IMR-90 (cell line): ENCODE measurements at regions not wholly inside any gene's neighbourhood (a gene's known extent, or its start where the extent isn't known, plus 50 kb on each side); places are given as distances from the start of the nearest gene placed in this dataset.

Source experiments
- ATAC-seq: fragments of 200-7000 bp; cut with Tn5 transposase; 2 replicates; pipeline ENCODE4 v1.9.1; 2020; ENCODE audit warnings: low read depth, mild to moderate bottlenecking, moderate library complexity
- BruUV-seq: library from RNA; stranded (reverse); fragments of 400-500 nt; replicated peaks from 2 replicates; lab custom pipeline; 2021; lab: Mats Ljungman, UMichigan
- CTCF ChIA-PET: fragments of 300-600 bp; formaldehyde crosslinking; extraction: SDS; loops from one replicate; lab custom pipeline; 2021; ENCODE audit warnings: antibody characterized with exemption; lab: Yijun Ruan, JAX
- POLR2A ChIA-PET: fragments of 300-600 bp; sonication (Branson Sonifier 250); formaldehyde crosslinking; loops from one replicate; lab custom pipeline; 2022; ENCODE audit warnings: antibody characterized with exemption; ENCODE audit not compliant: unreplicated experiment; lab: Charles Lee
- DNase-seq: peaks from one replicate; pipeline ENCODE4 v3.0.0; 2013
- H2AFZ ChIP-seq: replicated peaks from 2 replicates; pipeline ENCODE3; 2013; ENCODE audit warnings: low read length, mild to moderate bottlenecking; ENCODE audit not compliant: poor library complexity
- H2AK5ac ChIP-seq: 2 replicates; pipeline ENCODE4 v1.6.1; 2013; ENCODE audit warnings: low read depth, low read length, inconsistent platforms
- H2AK9ac ChIP-seq: replicated peaks from 2 replicates; pipeline ENCODE3; 2013; ENCODE audit warnings: mild to moderate bottlenecking, low read depth, low read length, moderate library complexity; ENCODE audit not compliant: poor library complexity
- H2BK120ac ChIP-seq: 2 replicates; pipeline ENCODE4 v1.6.1; 2013; ENCODE audit warnings: low read depth, low read length, inconsistent platforms
- H2BK15ac ChIP-seq: 3 replicates; pipeline ENCODE4 v1.6.1; 2013; ENCODE audit warnings: low read depth, low read length, inconsistent platforms
- H2BK20ac ChIP-seq: 2 replicates; pipeline ENCODE4 v1.6.1; 2013; ENCODE audit warnings: low read depth, mild to moderate bottlenecking, inconsistent platforms, low read length, moderate library complexity
- H2BK5ac ChIP-seq: 2 replicates; pipeline ENCODE4 v1.6.1; 2013; ENCODE audit warnings: mild to moderate bottlenecking, low read depth, low read length, inconsistent platforms; ENCODE audit not compliant: poor library complexity, severe bottlenecking
- H3K14ac ChIP-seq: replicated peaks from 2 replicates; pipeline ENCODE4 v1.6.1; 2013; ENCODE audit warnings: low read depth, low read length, inconsistent platforms
- H3K18ac ChIP-seq: 2 replicates; pipeline ENCODE4 v1.6.1; 2013; ENCODE audit warnings: low read depth, low read length, control low read depth
- H3K23ac ChIP-seq: 2 replicates; pipeline ENCODE4 v1.6.1; 2013; ENCODE audit warnings: low read depth, low read length, inconsistent platforms
- H3K27ac ChIP-seq: 2 replicates; pipeline ENCODE4 v1.5.1; 2013; ENCODE audit warnings: mild to moderate bottlenecking, control low read depth, low read length; ENCODE audit not compliant: insufficient read depth
- H3K27me3 ChIP-seq: 2 replicates; pipeline ENCODE4 v1.6.1; 2013; ENCODE audit warnings: low read length; ENCODE audit not compliant: control insufficient read depth, insufficient read depth
- H3K36me3 ChIP-seq: 2 replicates; pipeline ENCODE4 v1.6.1; 2013; ENCODE audit warnings: low read length, mixed read lengths; ENCODE audit not compliant: control insufficient read depth, insufficient read depth
- H3K4ac ChIP-seq: 2 replicates; pipeline ENCODE4 v1.6.1; 2013; ENCODE audit warnings: low read depth, low read length, inconsistent platforms
- H3K4me1 ChIP-seq: 2 replicates; pipeline ENCODE4 v1.6.1; 2013; ENCODE audit warnings: low read length, mixed read lengths; ENCODE audit not compliant: control insufficient read depth, insufficient read depth
- H3K4me2 ChIP-seq: 2 replicates; pipeline ENCODE4 v1.6.1; 2013; ENCODE audit warnings: low read depth, mild to moderate bottlenecking, control low read depth, low read length, moderate library complexity
- H3K4me3 ChIP-seq: 2 replicates; pipeline ENCODE4 v1.5.1; 2013; ENCODE audit warnings: low read depth, mild to moderate bottlenecking, control low read depth, low read length, moderate library complexity; ENCODE audit not compliant: insufficient read depth
- H3K56ac ChIP-seq: 2 replicates; pipeline ENCODE4 v1.6.1; 2013; ENCODE audit warnings: low read length, inconsistent platforms; ENCODE audit not compliant: insufficient read depth; ENCODE audit errors: extremely low read depth
- H3K79me1 ChIP-seq, 2 experiments: 2 replicates each; pipeline ENCODE4 v1.6.1; 2013; ENCODE audit warnings: low read length in 2 of 2, inconsistent platforms in 1 of 2, low read depth in 1 of 2
- H3K9ac ChIP-seq: 2 replicates; pipeline ENCODE4 v1.6.1; 2013; ENCODE audit warnings: low read depth, low read length, control low read depth
- H3K9me1 ChIP-seq: 2 replicates; pipeline ENCODE4 v1.6.1; 2013; ENCODE audit warnings: low read length, inconsistent platforms; ENCODE audit not compliant: insufficient read depth
- H3K9me3 ChIP-seq: 2 replicates; pipeline ENCODE4 v1.6.1; 2013; ENCODE audit warnings: low read length; ENCODE audit not compliant: control insufficient read depth, insufficient read depth
- H4K20me1 ChIP-seq: 2 replicates; pipeline ENCODE4 v1.6.1; 2013; ENCODE audit warnings: low read length, inconsistent platforms; ENCODE audit not compliant: insufficient read depth
- H4K5ac ChIP-seq: 2 replicates; pipeline ENCODE4 v1.6.1; 2013; ENCODE audit warnings: mild to moderate bottlenecking, low read depth, low read length, control low read depth
- H4K8ac ChIP-seq, 2 experiments: 2 replicates each; pipeline ENCODE4 v1.6.1; 2013; ENCODE audit warnings: low read depth in 2 of 2, low read length in 2 of 2, control low read depth in 1 of 2, inconsistent platforms in 1 of 2
- H4K91ac ChIP-seq: 2 replicates; pipeline ENCODE4 v1.6.1; 2013; ENCODE audit warnings: low read depth, low read length, inconsistent platforms; ENCODE audit not compliant: insufficient read depth
- MAFK ChIP-seq: IDR thresholded peaks from 2 replicates; pipeline ENCODE4 v1.6.1; 2012; ENCODE audit warnings: low read depth, low read length, improper control_type of control experiment
- MXI1 ChIP-seq: IDR thresholded peaks from 2 replicates; pipeline ENCODE4 v1.6.1; 2012; ENCODE audit warnings: low read depth, mild to moderate bottlenecking, low read length, moderate library complexity, borderline replicate concordance
- POLR2A ChIP-seq: IDR thresholded peaks from 2 replicates; pipeline ENCODE4 v1.6.1; 2012; ENCODE audit warnings: mild to moderate bottlenecking, low read depth, low read length
- WGBS, 2 experiments: methylation state at CpG; one replicate each; pipeline versions ENCODE4 v1.1.5 to v1.1.7; 2013; ENCODE audit warnings: missing lambda C conversion rate in 2 of 2; ENCODE audit not compliant: insufficient read length in 1 of 2; ENCODE audit errors: extremely low coverage in 2 of 2; 5-methylcytosine and 5-hydroxymethylcytosine counted together
- dilution Hi-C: fragments of 300-500 bp; cut with HindIII; formaldehyde crosslinking; loops from one replicate; pipeline ENCODE4 v1.14.3; 2018; ENCODE audit warnings: low sequenced_read_pairs; ENCODE audit not compliant: unreplicated experiment
- in situ Hi-C: fragments of 300-500 bp; cut with MboI; formaldehyde crosslinking; loops from 3 replicates; pipeline ENCODE4 v1.14.3; 2019; ENCODE audit warnings: low sequenced_read_pairs, inconsistent platforms, mixed read lengths
- intact Hi-C: fragments of 100-400 bp; cut with micrococcal nuclease; formaldehyde crosslinking; loops from 2 replicates; pipeline ENCODE4 v1.10.0; 2022
- TF ChIP-seq, protein P1 (sequence below): fragments of 150-350 bp; IDR thresholded peaks from 2 replicates; pipeline ENCODE4 v1.6.1; 2017; ENCODE audit warnings: mild to moderate bottlenecking, antibody characterized with exemption, low read length, low read depth

DNA sequence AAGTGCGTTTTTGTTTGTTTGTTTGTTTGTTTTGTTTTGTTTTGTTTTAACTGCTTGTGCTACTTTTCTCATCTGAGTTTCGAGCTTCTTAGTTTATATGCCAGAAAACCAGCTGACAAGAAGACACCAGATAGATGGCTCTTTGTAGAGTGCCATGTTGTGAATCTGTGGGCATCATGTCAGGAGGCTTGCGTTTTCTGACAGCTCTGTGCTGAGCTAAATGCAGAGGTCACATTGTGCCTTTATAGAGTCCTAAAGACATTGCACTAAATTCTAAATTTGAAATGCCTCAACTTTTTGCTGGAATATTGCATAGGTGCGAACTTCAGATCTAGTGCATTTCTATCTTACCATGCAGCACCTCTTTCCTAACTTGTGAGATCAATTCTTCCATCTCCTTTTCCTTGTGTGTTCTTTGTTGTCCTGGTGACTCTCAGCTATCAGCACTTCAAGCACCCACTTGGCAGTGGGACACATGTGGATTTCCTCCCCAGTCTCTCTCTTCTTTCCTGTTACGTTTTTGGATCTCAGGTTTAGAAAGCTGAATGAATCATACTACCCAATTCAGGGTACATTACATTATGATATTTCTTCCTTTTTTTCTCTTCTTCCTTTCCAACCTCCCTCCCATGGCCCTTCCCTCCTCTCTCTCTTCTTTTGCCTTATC, 379.0 kb upstream of the RPS23 start:
- Histone ChIP-seq H3K27ac (no peak overlapping the region), H4K91ac (no peak overlapping the region), H3K18ac (no peak overlapping the region), H2AFZ (no peak overlapping the region), H3K79me1 (no peaks in the 10 kb centered on the region), H4K20me1 (no peaks in the 10 kb centered on the region), H3K4ac (no peak overlapping the region), H3K4me2 (no peak overlapping the region), H3K4me1 (no peaks in the 10 kb centered on the region), H3K9ac (no peak overlapping the region), H3K56ac (no peak overlapping the region), H2AK5ac (no peak overlapping the region), H3K36me3 (no peaks in the 10 kb centered on the region), H3K9me3 (no peaks in the 10 kb centered on the region), H3K27me3 (peaks cover 13% of the 10 kb centered on the region), H3K4me3 (no peak overlapping the region), H4K8ac (no peak overlapping the region), H3K14ac (no peak overlapping the region), H2BK5ac (no peak overlapping the region), H4K5ac (no peak overlapping the region), H2BK120ac (no peak overlapping the region), H2AK9ac (no peak overlapping the region), H2BK15ac (no peak overlapping the region), H3K9me1 (no peaks in the 10 kb centered on the region), H3K23ac (no peak overlapping the region), H2BK20ac (no peak overlapping the region)
- DNase-seq (no peak), ATAC-seq (no peak)
- BruUV-seq: no TSS peak
- 20% methylated on average over 1 of the region's 5 CpGs; no CpG with 5 or more reads in 1 of the 2 experiments for WGBS, 2 experiments
- dilution Hi-C loops (no loop called here), intact Hi-C loops (no loop called here), in situ Hi-C loops (no loop called here)
- TF ChIP-seq POLR2A (no peak), MAFK (no peak), MXI1 (no peak)
- TF ChIP-seq, protein P1, sequence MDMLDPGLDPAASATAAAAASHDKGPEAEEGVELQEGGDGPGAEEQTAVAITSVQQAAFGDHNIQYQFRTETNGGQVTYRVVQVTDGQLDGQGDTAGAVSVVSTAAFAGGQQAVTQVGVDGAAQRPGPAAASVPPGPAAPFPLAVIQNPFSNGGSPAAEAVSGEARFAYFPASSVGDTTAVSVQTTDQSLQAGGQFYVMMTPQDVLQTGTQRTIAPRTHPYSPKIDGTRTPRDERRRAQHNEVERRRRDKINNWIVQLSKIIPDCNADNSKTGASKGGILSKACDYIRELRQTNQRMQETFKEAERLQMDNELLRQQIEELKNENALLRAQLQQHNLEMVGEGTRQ: no peak
- ChIA-PET CTCF (no interaction called here), POLR2A (no interaction called here)
